HEK293 (cell line): ENCODE measurements at regions not wholly inside any gene's neighbourhood (a gene's known extent, or its start where the extent isn't known, plus 50 kb on each side); places are given as distances from the start of the nearest gene placed in this dataset.

Experiments used
- ZNF629 ChIP-seq: fragments of 450-650 bp; formaldehyde crosslinking; IDR thresholded peaks from 2 replicates; pipeline ENCODE4 v1.5.1; 2017; ENCODE audit warnings: missing biosample characterization, missing genetic modification characterization
- ZNF791 ChIP-seq: fragments of 450-650 bp; formaldehyde crosslinking; IDR thresholded peaks from 2 replicates; pipeline ENCODE4 v1.5.1; 2016; ENCODE audit warnings: missing biosample characterization, missing genetic modification characterization
- TF ChIP-seq, protein P1 (sequence below): fragments of 450-650 bp; formaldehyde crosslinking; IDR thresholded peaks from 2 replicates; pipeline ENCODE4 v1.5.1; 2016; ENCODE audit warnings: missing biosample characterization, missing genetic modification characterization

DNA sequence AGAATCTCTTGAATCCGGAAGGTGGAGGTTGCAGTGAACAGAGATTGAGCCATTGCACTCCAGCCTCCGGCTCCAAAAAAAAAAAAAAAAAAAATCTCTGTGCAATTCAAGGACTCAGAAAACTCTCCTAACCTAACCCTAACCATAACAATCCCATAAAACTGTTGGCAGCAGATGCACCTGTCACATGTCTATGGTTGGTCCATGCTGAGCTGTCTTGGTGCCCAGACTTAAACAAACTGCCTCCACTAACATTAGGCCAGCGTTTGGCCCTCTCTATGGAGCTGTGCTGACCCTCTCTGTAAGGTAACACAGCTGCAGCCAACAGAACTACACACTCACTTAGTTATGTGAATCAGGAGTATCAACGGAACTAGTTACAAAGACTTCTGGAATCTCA, 132.5 kb upstream of the PTER start:
- TF ChIP-seq, protein P1, sequence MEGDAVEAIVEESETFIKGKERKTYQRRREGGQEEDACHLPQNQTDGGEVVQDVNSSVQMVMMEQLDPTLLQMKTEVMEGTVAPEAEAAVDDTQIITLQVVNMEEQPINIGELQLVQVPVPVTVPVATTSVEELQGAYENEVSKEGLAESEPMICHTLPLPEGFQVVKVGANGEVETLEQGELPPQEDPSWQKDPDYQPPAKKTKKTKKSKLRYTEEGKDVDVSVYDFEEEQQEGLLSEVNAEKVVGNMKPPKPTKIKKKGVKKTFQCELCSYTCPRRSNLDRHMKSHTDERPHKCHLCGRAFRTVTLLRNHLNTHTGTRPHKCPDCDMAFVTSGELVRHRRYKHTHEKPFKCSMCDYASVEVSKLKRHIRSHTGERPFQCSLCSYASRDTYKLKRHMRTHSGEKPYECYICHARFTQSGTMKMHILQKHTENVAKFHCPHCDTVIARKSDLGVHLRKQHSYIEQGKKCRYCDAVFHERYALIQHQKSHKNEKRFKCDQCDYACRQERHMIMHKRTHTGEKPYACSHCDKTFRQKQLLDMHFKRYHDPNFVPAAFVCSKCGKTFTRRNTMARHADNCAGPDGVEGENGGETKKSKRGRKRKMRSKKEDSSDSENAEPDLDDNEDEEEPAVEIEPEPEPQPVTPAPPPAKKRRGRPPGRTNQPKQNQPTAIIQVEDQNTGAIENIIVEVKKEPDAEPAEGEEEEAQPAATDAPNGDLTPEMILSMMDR (tag by site-specific recombination), result no peak
- no peak for TF ChIP-seq ZNF791 (tag by site-specific recombination)
- TF ChIP-seq ZNF629 (tag by site-specific recombination), result no peak
